ENCODE measurements at regions not wholly inside any gene's neighbourhood (a gene's known extent, or its start where the extent isn't known, plus 50 kb on each side); places are given as distances from the start of the nearest gene placed in this dataset.

DNA sequence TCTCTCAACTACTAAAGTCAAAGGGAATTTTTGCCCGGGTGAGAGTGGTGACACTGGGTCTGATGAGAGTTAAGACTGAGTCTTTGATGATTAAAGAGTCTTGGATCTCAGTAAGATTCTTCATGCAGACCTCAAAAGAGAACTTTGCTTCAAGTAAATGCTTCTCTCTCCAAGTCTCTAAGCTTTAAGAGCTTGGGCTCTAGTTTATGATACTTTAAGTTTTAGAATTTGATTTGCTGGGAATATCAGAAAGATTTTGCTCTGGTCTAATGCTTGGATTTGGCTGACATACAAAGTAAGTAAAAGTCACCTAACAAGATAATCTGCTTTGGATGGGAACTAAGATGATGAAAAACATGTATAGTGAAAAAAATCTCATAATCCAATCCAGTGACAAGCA, 566.3 kb downstream of the MAT2B start:
- TF ChIP-seq CTCF (IDR thresholded peaks at IDR 0.05; ENCODE audit: extremely low read depth in 1 of 2, insufficient read depth in 1 of 2, low read depth in 1 of 2, low read length in 2 of 2) (no peak), EZH2 (IDR thresholded peaks at IDR 0.05; ENCODE audit: borderline replicate concordance, low read depth, low read length, severe bottlenecking) (no peak), POLR2AphosphoS5 (IDR thresholded peaks at IDR 0.05; ENCODE audit: insufficient read depth, low read depth, low read length) (no peak), MYC (IDR thresholded peaks at IDR 0.05; ENCODE audit: low read depth, low read length) (no peak), FOS (IDR thresholded peaks at IDR 0.05; ENCODE audit: borderline replicate concordance, insufficient read depth, low read length) (no peak)
- TF ChIP-seq, protein P1, sequence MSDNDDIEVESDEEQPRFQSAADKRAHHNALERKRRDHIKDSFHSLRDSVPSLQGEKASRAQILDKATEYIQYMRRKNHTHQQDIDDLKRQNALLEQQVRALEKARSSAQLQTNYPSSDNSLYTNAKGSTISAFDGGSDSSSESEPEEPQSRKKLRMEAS (IDR thresholded peaks at IDR 0.05; ENCODE audit: insufficient read depth, insufficient read length), result no peak

Measured in endothelial cell of umbilical vein (primary cell).